Islet of Langerhans (tissue), 1 donor: ENCODE measurements at regions not wholly inside any gene's neighbourhood (a gene's known extent, or its start where the extent isn't known, plus 50 kb on each side); places are given as distances from the start of the nearest gene placed in this dataset.
A peak's percentile ranks its signal among the peaks of the same experiment; 100 is the strongest.
"Not testable (repeated sequence)": the region's sequence is repeated elsewhere in the genome, so short reads cannot be mapped to it uniquely, and the experiment has no call there.

Experiments
- FAIRE-seq: peaks from one replicate; lab custom pipeline; 2011; peaks lifted over from hg19 to GRCh38; lab: Jason Lieb, UNC

DNA sequence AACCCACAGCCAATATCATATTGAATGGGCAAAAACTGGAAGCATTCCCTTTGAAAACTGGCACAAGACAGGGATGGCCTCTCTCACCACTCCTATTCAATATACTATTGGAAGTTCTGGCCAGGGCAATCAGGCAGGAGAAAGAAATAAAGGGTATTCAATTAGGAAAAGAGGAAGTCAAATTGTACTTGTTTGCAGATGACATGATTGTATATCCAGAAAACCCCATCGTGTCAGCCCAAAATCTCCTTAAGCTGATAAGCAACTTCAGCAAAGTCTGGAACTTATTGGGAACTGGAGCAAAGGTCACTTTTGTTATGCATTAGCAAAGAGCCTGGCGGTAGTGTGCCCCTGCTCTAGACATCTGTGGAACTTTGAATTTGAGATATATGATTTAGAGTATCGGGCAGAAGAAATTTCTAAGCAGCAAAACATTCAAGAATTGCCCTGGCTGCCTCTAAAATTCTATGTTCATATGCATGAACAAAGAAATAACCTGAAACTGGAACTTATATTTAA, 53.4 kb upstream of the PSMA1 start:
- not testable (repeated sequence) for FAIRE-seq

DNA sequence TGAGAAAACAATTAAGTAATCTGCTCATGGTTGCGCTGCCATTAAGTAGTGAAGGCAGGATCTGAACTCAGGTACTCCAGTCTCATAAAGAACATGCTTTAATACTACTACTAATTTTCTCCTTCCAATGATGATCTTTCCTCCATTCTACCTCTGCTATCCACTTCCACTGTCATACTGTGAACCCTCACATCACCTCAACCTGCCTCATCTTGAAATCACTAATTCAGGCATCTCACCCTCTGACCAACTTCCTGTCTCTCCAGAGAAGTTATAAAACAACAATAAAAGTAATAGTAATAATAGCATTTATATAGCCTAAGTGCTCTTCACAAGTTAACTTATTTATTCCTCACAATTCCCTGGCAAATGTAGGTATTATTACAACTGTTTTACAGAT, 57.1 kb upstream of the PSMA1 start:
- FAIRE-seq, result no peak

DNA sequence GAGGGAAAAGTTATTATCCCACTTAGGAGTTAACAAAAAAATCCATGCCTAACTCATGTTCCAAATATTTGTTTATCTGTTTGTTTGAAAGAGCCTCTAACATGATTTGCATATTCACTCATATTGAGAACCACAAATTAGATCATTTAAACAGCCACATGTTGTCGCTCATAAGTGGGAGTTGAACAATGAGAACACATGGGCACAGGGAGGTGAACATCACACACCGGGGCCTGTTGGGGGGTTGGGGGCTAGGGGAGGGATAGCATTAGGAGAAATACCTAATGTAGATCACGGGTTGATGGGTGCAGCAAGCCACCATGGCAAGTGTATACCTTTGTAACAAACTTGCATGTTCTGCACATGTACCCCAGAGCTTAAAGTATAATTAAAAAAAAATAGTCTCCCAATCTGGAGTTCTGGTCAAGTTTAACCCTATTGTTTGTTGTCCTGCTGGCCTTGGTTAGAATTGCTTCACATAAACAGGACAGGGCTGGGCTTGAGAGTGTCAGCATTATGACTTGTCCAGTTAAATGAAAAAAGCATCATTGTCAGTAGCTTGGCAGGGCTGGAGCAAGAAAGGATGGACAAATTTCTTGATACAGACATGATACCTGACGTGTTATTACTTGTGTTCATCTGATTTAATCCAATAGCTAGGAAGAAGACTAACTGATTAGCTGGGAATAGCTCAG, 57.8 kb upstream of the PSMA1 start:
- FAIRE-seq, result no peak

DNA sequence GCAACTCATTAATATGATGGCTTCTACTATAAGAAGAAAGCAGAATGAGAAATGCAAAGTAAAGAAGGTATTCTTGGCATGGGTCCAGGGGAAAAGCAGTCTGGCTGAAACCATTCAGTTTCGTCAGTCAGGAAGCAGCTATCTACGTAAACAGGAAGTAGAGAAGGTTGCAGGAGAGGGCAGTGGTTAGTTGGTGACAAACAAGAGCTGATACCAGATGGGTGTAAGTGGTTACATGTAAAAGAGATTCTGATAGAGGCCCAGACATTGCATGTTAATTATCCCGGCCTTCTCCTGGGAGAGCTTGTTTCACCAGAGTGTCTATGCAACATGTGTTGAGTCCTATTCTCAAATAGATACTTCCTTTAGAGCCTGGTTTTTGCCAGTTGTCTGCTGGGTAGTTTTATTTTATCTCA, 58.4 kb upstream of the PSMA1 start:
- peak; percentile 95 for FAIRE-seq

DNA sequence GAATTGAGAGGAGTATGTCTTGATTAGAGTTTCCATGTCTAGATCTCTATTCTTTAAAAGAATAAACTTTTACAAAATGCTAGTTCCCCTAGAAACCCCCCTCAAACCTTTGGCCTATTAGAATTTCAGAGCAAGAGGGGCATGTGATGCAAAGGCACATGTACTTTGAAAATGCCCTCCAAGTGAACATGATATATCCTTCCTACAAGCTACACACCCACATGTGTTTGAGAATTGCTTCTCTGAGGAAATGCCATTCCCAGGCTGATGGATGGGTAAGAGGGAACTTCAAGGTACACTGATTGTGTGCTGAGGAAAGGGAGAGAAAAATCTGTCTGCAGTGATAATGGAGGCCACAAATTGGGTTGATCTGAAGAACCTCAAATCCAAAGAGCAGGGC, 59.5 kb upstream of the PSMA1 start:
- FAIRE-seq, result no peak

DNA sequence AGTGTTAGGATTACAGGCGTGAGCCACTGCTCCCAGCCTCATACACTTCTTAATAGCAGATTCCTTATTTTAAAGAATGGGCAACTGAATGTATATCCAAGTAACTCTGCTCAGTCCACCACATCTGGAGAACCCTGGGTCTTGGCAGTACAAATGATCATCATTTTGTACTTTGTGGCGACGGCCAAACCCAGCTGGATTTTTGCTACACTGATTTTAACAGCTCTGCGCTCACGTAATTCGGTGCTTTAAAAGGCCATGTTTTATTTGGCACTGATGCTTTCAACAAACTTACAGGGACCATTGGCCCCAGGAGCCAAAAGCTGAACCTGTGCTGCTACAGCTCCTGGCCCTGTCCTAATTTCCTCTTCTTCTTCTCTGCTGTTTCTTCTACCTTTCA, 60.8 kb upstream of the PDE3B start:
- no peak for FAIRE-seq

DNA sequence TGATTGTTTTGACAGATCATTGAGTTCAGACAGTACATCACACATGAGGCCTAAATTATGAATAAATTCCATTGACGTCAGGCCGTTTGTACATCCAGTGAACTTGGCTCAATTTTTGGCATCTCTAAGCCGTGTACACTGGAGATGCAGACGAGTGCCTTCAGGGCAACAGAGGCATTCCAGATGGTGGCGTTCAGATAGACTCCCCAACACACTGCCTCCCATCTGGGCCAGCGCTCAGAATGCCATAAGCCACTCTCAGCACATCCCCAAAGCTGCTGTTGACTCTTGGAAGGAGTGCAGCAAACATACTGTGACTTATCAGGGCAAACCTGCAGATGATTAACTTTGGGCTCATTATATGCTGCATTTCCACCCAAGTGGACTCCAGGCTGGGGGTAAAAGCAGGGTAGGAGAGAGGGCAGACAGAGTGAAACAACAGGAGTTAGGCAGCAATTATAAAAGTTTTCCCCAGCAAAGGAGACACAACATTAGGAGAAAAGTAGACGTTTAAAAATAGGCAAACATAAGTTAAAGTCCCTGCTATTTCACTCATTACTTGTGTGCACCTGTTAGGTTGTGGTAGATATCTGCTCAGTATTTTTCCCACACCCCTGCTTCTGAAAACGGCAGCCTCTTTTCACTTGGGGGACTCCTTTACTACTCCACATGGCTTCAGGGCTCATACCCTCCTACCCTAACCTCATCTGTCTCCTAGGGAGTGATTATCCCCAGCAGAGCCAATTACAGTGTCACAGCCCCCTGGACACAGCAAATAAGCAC, 60.2 kb upstream of the PDE3B start:
- FAIRE-seq, result no peak

DNA sequence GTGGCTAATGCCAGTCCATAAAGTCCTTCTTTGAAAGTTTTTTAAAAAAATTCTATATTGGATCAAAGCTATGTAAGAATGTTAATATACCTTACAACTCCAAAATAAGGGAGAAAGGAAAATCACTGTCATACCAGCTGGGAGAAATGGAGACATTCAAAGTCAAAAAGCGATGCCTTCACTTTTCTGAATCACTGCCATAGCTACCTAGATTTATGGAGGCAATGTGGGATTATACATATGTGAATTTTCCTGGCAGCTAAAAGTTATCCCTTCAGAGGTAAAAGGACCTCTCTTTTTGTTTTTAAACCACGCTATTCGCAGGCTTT, 59.6 kb upstream of the PDE3B start:
- no peak for FAIRE-seq

DNA sequence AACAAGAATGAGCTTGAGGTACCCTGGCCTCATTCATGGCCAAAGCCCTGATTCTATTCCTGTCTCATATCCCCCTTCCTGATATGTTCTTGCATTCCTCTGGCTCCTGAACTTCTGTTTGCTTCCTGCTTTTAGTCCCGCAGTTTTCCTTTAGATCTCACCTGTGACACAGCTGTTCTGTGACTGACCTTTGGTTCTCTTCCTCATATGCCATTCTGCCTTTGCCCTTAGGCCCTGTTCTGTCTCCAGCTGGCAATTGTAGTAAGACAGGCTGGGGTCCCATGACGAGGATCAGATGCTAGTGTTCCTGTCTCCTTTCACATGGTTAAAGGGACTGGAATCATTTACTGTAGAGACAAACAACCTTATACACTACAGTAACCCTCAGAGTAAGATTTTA, 59.0 kb upstream of the PDE3B start:
- FAIRE-seq, result no peak

DNA sequence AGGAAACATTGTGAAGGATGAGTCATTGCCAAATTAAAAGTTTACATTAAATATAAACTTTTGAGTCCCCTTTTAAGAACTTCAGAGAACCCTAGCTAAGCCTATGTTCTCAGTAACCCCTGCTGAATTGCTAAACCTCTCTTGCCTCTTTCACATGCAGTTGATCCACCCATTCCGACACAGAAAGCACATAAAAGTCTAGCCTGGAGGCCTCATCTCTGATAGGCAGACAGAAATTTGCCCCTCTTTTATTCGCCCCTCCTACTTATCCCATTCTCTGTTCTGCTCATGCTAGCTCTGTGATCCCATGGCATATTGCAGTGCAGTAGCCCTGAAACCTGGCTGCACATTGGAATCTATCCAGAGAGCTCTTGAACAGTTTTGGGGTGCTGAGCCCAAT, 58.2 kb upstream of the PDE3B start:
- no peak for FAIRE-seq

DNA sequence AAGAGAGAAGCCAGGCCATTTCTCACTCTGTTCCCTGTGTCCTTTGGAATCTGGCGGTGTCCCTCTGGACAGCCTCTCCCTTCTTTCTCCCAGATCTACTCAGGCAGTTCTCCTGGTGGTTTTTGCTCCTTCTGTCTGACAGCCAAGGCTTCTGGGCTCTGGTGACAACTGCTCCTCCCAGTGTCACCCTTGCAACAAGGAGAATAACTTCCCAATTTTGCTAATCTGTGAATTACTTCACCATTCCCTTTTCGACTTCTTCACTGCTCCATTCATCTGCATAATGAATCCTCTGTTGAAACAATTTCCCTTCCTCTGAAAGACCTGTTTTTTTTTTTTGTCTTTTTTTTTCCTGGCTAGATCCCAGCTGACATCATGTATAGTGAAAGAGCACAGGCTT, 56.3 kb upstream of the PDE3B start:
- FAIRE-seq, result no peak

DNA sequence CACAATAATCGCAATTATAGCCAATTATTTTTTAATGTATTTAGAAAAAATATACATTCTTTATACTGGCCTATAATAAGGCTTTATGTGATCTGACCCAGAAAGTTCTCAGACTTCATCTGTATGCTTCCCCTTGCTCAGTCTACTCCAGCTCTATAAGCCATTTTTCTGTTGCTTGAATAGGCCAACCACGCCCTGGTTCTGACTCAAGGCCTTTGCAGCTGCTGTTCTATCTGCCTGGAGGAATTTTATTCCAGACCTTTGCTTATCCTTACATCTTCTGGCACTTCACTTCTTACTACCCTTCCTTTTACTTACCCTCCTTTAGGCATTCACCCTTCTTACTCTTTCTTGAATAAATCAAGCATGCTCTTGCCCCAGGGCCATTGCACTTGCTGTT, 54.9 kb upstream of the PDE3B start:
- FAIRE-seq, result no peak

DNA sequence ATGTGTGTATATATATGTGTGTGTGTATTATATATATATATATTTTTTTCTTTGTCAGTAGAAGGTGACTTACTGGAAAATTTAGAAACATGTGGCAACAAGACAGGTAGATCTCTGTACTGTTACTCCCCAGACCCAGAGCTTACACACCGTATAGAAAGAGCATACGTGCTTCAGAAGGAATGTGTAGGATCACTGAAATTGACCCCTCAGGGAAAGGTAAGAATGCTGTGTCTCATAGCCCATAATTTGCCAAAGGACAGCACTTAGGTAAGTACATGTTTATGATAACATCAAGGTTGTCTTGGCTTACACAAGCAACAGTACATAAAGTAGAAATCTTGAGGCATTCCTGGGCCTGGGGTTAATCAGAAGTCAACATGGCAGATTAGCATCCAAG, 54.2 kb upstream of the PDE3B start:
- no peak for FAIRE-seq

DNA sequence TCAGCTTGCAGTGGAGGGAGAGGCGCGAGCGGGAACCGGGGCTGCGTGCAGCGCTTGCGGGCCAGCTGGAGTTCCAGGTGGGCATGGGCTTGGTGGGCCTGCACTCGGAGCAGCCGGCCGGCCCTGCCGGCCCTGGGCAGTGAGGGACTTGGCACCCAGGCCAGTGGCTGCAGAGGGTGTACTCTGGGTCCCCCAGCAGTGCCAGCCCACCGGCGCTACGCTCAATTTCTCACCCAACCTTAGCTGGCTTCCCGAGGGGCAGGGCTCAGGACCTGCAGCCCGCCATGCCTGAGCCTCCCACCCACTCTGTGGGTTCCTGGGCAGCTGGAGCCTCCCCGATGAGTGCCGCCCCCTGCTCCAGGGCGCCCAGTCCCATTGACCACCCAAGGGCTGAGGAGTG, 52.6 kb upstream of the PDE3B start:
- not testable (repeated sequence) for FAIRE-seq

DNA sequence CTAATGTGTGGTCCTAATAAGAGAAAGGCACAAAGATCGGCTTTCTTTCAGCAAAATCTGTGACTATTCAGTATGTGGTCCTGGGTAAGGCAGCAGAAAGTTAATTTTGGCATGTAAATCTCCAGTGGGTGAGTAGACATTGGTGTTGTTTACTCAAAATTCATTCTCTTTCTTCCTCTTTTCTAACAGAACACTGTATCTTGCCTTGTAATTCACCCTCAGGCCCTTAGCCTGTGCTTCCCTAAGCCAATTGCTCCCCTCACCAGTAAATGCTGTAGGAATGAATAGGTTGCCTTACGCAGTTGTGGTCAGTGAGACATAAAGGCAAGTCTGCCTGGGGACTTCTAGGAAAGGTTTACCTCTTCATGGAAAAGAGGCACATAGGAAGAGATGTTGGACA, 49.9 kb upstream of the PDE3B start:
- no peak for FAIRE-seq
